ENCODE measurements at regions not wholly inside any gene's neighbourhood (a gene's known extent, or its start where the extent isn't known, plus 50 kb on each side); places are given as distances from the start of the nearest gene placed in this dataset.

GRCh38 chr1:181153634-181153961 lies 65.1 kb downstream of the IER5 start:
- no peak for TF ChIP-seq CTCF (IDR thresholded peaks at IDR 0.05; ENCODE audit: insufficient read depth, low read depth, low read length)
- TF ChIP-seq EZH2 (IDR thresholded peaks at IDR 0.05; ENCODE audit: insufficient read depth, low read length) = no peak
